Fibroblast of skin of right quadriceps (primary cell): ENCODE measurements at regions not wholly inside any gene's neighbourhood (a gene's known extent, or its start where the extent isn't known, plus 50 kb on each side); places are given as distances from the start of the nearest gene placed in this dataset.
"Not testable (repeated sequence)": the region's sequence is repeated elsewhere in the genome, so short reads cannot be mapped to it uniquely, and the experiment has no call there.

Experiments used
- DNase-seq: peaks from one replicate; pipeline ENCODE4 v3.0.0-alpha.2; 2013

DNA sequence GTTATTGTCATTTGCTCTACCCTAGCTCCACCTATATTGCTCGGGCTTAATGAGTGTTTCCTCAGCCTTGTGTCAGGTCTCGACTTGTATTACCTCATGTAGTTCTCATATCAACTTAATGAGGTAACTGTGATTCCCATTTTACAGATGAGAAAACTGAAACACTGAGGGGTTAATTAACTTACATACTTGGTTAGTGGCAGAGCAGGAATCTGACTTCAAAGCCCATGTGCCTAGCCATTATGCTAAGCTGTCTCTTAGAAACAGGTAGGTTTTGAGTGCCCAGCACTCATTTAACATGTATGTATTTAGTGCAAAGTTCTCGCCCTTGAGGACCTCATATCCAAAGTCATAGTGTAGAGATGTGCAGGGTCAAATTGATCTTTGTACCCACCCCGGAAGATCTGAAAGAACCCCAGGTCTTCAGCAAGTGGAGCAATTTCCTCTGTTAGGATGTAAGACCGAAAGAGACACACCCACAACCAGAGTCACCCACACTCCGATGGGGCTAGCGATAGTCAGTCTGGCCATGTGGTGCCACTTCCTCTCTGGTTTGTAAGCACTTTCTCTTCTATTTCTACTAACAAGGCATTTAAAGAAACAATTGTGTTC is 121.0 kb upstream of the SLC39A10 start:
- DNase-seq: no peak

DNA sequence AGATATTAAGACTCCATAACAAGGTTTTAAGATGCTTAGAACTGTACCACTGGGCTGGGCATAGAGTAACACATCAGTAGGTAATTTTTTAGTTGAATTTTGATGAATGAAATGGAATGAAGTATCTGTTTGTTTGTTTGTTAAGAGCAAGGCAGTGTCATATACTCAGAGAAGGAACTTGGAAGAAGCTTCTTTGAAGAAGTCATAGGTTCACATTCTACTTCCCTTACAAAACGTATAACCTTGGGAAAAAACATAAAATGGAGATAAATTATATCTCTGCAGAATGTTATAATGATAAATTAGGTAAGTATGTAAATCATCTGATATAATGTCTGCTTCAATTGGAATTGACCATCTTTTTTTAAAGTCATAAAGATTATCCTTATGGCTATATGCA is 122.1 kb upstream of the SLC39A10 start:
- no peak for DNase-seq

DNA sequence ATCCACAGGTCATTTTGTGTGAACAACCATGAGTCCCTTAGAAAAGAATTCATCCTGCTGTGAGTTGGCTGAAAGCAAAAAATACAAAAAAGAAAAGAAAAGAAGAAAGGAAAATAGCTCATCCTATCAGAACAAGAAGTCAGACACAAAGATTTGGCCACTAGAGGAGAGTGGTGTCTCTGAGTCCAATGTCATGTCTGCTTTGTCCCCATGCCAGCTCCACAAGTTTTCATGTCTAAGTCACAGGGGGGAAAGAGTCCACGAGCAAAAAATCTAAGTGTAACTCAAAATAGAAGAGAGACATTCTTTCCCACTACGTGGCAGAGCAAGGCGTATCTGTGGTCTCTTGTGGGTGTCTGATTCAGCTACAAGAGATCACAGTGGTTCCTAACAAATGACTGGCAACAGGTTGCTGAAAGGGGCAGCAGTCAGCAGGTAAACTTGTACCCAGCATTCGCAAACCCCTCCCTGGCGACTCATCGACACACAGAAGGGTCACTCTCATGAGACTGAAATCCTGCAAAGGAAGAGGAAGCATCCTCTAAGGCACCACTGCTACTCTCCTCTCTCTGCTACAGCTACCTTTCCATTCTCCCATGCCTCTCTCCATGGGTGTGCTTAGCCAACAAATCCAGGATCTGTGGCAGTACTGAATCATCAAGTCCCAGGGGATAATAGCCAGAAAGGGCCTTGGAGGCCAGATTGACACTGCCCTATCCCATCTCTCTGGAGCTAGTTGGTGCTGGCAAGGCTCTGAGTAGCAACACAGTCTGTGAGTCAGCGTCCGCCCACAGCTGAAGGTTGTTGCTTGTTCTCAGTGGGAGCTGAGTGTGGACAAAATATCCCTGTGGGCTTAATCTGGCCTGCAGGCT is 123.0 kb upstream of the SLC39A10 start:
- peak; percentile 89 for DNase-seq

DNA sequence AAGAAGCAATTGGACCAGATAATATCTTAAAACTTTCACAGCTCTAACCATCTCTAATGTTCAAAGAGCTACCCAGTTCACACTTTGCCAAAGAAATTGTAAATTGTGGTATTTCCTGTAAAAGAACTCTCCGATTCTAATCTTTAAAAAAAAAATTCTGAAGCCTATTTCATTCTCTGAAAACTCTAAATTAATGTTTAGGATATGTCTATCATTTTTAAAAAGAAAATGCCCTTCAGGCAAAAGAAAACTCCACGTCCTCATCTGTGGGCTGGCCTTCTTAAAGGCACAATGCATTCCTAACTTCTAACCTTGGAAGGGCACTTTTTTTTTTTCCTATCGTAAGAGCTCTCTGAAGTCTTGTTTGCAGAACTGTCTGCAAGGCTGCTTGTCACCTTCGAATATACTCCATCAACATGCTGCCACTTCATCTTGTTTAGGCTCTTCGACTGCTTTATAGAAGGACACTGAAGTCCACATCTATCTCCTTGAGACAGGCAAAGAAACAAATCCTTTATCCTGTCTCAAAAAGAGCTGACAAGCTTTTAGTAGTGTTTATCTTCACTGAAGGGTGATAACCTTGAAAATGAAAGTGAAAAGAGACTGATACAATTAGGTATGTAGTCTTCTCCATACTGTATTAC is 124.3 kb upstream of the SLC39A10 start:
- DNase-seq: peak; percentile 6

DNA sequence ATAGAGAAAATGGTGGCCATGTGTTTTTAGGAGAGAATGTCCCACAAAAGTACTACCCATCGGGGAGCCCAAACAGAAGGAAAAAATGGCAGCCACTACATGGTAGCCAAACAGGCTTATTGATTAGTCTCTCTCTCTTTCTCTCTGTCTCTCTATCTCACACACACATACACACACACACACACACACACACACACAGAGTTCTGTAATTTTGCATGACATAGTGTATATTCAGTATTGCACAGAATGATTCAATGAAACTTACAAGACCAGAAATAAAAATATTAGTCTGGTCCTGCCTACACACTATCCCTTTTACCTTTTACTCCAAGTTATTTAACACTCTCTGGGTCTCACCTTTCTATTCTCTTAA is 124.8 kb upstream of the SLC39A10 start:
- DNase-seq: no peak

DNA sequence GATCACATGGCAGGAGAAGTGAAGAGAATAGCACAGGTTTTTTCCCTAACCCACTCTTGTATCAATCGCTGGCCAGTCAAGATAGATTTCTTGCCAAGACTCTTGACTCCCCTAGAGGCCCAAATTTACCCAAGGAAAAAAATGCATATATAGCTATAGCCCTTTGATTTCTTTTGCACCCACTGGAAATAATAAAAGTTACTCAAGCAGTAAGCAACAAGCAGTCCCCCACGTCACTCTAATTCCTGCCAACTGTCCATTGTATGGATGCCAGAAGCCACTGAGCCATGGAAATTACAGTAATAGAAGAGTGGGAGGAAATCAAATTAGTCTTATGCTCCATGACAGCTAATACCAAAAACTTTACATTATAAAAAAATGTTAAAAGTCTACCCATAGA is 125.3 kb upstream of the SLC39A10 start:
- DNase-seq: peak; percentile 37

DNA sequence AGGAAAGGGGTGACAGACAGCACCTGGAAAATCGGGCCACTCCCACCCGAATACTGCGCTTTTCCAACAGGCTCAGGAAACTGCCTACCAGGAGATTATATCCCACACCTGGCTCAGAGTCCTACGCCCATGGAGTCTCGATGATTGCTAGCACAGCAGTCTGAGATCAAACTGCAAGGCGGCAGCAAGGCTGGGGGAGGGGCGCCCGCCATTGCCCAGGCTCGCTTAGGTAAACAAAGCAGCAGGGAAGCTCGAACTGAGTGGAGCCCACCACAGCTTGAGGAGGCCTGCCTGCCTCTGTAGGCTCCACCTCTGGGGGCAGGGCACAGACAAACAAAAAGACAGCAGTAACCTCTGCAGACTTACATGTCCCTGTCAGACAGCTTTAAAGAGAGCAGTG is 133.8 kb upstream of the SLC39A10 start:
- not testable (repeated sequence) for DNase-seq

DNA sequence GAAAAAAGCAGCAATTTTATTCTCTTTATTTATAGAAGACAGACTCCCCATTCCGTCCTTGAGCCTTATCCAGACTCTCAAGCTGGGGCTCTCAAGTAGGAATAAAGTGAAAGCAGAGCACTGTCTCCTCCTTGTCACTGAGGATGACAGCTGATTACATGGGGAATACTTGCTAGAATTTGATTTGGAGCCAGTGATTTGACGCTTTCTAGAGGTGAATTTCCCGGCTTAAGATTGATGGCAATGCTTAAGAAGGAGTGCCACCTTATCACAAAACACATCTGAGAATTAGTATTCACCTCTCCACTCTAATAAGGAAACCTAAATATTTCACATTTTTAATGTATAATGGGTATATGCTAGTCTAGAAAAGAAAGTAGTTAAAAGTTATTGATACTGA is 135.4 kb upstream of the SLC39A10 start:
- no peak for DNase-seq

DNA sequence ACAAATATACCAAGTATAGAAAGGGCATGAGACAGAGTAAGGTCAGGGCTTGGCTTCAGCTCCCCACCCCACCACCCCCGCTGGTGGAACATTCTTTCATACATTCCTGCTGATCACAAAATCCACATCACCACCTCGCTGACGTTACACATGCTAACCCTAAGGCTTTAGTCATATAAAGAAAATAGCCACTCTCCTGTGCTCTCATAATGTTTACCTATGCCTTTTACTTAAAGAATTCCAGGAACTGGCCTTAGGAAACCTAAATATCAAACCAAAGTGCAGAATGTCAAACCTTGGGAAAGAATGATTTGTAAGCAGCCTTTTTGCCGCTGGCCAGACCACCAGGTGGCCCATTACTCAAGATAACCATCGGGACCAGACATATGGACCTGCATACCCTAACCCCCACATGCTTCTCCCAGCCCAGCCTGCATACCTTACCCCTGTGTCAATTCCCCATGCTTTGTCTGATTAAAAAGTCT is 136.3 kb upstream of the SLC39A10 start:
- peak; percentile 87 for DNase-seq

DNA sequence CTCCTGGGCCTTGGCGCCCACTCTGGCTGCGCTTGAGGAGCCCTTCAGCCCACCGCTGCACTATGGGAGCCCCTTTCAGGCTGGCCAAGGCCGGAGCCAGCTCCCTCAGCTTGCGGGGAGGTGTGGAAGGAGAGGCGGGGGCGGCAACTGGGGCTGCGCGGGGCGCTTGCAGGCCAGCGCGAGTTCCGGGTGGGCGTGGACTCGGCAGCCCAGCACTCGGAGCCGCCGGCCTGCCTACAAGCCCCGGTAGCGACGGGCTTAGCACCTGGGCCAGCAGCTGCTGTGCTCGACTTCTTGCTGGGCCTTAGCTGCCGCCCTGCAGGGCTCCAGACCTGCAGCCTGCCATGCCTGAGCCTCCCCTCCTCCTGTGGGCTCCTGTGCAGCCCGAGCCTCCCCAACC is 141.5 kb upstream of the SLC39A10 start:
- DNase-seq: no peak

DNA sequence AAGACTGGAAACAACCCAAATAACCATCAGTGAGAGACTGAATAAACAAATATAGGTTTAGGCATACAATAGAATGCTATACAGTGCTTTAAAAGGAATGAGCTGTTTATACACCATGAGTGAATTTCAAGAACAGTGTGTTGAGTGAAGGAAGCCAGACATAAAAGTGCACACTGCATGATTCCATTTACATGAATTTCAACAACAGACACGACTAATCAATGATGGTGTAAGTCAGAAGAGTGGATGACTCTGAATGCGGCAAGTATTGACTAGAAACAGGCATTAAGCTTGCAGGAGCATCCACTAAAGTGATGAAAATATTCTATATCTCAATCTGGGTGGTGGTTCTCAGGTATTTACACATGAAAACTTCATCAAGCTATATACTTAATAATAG is 142.7 kb upstream of the SLC39A10 start:
- DNase-seq: peak; percentile 6

DNA sequence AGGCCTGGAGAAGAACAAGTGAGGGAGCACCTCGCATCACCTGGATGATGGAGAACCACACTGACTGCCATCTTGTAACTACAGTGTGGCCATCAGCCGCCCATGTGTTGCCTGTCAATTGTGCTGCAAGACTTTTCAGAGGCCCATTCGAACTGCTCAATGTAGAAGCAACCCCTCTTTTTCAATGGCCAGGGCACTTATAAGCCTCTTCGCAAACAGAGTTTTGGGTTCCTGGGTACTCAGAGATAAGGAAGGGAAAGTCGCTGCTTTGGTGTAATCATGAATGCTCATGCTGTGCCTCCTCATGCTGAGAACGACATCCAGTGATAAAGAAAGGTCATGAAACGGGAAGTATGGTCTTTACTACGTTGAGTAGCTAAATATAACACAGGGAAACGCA is 143.9 kb upstream of the SLC39A10 start:
- DNase-seq: no peak

DNA sequence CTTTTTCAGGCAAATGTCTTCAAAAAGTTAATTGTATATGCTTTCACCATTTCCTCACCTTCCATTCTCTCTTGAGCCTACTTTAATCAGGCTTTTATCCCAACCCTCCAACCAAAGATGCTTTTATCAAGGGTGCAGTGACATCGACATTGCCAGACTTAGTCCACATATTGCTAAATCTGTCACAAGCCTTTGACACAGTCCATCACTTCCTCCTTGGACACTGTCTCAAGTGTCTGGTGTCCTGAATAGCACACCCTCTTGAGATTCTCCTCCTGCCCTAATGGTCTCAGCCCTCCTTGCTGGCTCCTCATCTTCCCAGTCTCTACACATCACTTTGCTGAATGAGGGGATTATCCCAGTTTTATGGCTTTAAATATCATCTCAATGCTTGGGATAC is 147.5 kb upstream of the SLC39A10 start:
- DNase-seq: no peak

DNA sequence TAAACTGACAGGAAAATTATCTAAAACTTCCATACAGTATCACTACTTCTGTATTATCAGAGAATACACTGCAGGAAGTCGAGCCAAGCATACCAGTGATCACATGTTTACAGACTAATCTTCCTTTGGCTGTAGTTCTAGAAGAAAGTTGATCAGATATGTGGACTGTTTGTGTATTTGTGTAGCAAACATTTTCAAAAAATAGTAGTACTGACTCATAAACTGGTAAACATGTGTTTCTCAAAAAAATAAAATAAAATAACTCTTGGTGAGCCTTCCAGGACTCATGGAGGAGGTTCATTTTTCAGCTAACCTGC is 148.9 kb upstream of the SLC39A10 start:
- DNase-seq: no peak

DNA sequence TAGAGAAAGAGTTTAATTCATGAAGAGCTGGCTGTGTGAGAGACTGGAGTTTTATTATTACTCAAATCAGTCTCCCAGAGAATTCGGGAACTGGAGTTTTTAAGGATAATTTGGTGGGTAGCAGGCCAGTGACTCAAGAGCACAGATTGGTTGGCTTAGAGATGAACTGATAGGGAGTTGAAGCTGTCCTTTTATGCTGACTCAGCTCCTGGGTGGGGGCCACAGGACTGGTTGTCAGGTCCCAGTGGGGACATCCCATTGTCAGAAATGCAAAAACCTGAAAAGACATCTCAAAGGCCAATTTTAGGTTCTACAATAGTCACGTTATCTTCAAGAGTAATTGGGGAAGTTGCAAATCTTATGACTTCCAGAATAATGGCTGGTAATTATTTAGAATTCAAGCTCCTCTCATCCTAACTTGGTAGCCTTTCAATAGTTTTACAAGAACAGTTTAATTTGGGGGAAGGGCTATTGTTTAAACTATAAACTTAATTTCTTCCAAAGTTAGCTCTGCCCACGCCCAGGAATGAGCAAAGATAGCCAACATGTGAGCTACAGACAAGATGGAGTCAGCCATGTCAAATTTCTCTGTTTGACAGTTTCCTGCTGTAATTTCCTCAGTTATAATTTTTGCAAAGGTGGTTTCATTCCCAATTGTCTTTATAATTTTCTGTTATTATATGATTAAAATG is 149.4 kb upstream of the SLC39A10 start:
- no peak for DNase-seq

DNA sequence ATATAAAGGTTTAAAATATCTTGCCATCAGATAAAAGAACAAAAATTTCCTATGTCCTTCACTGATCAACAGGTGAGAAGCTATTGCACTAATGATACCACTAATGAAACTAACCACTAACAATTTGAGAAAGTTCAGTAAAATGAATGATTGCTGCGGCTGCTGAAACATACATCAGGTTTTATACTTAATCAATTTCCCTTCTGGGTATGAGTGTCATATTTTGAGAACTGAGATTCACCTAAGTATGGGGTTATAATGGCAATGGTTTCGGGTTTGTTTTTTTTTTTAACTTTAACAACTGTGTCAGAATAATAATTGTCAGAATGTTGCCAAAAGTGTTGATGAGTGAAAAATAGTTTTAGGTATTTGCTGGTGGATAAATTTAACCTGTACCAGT is 151.3 kb upstream of the SLC39A10 start:
- no peak for DNase-seq

DNA sequence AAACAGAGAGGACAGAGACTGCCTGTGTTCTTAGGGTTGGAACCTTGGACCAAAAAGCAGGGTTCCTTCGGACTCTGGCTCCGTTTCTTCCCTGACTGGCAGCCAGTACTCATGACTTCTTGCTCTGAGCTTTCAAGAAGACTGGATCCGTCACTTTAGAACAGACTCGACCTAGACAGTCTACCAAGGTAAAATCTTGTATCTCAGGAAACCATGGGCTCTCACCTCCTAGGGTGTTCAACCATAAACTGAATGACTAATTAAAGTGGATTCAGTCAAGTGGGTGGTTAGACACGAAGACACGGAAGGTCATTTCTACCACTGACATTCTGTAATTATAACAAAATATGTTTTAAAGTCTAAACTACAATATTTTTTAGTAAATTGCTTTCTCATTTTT is 153.8 kb upstream of the SLC39A10 start:
- no peak for DNase-seq

DNA sequence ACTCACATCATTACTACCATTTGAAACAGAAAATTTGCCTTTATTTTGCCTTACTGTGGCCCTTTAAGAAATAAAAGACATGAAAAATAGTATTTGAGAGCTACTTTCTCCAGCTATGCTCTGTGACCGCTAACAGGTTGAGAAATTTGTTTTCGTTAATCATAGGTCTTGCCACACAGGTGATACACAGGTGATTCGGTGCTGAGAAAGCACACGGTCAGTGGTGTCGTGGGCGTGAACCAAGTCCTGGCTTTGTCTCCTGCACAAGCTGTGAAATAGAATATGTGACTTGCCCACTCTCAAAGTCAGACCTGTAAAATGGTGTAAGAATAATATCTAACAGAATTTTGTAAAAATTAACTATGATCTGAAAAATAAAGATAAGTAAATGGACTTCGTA is 155.3 kb upstream of the SLC39A10 start:
- no peak for DNase-seq

DNA sequence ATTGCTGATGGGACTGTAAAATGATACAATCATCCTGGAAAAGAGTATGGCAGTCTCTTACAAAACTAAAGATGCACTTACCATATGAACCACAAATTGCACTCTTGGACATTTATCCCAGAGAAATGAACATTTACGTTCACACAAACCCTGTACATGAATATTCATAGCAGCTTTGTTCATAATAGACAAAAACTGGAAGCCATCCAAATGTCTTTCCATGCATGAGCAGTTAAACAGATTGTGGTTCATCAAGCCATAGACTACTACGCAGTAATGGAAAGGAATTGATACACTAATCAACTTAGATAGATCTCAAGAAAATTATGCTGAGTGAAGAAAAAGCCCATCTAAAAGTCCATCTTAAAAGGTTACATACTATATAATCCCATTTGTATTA is 156.1 kb upstream of the SLC39A10 start:
- no peak for DNase-seq

DNA sequence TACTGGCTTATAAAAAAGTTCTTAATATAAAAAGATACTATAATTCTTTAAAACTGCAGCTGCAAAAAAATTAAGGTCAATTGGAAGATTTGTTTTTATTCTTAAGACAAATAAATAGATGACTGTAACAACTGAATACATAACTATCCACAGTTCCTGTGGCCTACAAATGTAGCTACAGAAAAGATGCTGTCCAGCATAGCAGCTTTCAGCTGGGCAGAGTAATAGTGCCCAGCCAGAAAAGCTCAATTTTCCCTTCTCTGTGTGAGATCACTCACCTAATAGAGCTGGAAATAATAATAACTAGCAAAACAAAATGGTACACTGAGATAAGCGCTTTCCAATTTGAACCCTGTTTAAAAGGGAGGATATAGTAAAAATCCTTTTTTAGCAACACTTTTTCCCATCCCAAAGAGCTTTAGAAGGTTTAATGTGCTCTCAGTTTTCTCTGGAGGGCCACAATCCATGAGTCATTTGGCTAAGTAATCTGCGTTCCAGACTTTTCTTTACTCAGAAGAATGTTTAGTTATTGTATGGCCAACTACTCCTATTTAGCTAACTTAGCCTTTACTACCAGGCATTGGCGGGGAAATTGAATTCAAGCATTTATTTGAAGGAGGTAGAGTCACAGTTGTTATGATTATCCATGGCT is 158.1 kb upstream of the SLC39A10 start:
- DNase-seq: peak; percentile 58

DNA sequence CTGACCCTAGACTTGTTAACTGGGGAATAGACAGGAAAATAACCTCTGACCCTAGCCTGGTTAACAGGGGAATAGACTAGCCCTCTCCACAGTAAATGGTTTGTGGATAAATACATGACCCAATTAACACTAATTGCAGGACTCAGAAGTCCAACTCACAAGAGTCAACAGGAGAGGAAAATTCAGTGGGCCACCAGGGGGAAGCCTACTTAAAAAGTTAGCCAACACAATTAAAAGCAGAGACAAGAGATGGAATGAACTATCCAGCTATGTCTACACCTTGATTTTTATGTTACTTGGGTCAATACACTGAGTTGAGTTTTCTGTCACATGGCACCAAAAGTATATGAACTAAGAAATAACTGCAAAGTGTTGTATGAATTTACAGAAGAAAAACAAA is 158.8 kb upstream of the SLC39A10 start:
- peak; percentile 11 for DNase-seq

DNA sequence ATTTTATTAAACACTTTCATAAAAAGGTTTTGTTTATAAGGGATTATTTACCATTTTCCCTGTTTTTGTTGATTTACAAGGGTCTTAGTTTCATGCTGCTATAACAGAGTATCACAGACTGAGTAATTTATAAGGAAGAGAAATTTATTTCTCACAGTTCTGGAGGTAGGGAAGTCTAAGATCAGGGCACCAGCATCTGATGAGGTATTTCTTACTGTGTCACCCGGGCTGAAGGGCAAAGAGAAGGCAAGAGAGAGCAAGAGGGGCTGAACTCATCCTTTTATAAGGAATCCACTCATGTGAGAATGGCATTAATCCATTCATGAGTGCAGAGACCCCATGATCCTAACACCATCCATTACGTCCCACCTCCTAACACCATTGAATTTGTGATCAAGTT is 160.0 kb upstream of the SLC39A10 start:
- no peak for DNase-seq

DNA sequence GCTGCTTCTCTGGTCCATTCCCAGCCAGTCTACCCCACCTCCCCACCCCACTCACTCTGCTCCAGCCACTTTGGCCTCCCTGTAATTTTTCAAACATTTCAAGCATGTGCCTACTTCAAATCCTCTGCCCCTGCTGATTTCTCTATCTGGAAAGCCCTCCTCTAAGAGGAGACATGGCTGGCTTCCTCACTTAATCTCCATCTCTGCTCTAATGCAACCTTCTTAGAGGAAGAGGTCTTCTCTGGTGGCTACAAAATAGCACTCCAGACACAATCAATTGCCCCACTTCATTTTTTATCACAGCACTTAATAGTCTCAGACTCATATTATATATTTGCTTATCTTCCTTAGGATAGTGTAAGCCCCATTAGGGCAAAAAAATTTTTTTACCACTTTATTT is 161.1 kb upstream of the SLC39A10 start:
- DNase-seq: no peak
